SK-N-DZ (cell line): ENCODE measurements at regions not wholly inside any gene's neighbourhood (a gene's known extent, or its start where the extent isn't known, plus 50 kb on each side); places are given as distances from the start of the nearest gene placed in this dataset.

Experiments used
- DNase-seq: peaks from one replicate; pipeline ENCODE4 v3.0.0-alpha.2; 2015; ENCODE audit warnings: low spot score

DNA sequence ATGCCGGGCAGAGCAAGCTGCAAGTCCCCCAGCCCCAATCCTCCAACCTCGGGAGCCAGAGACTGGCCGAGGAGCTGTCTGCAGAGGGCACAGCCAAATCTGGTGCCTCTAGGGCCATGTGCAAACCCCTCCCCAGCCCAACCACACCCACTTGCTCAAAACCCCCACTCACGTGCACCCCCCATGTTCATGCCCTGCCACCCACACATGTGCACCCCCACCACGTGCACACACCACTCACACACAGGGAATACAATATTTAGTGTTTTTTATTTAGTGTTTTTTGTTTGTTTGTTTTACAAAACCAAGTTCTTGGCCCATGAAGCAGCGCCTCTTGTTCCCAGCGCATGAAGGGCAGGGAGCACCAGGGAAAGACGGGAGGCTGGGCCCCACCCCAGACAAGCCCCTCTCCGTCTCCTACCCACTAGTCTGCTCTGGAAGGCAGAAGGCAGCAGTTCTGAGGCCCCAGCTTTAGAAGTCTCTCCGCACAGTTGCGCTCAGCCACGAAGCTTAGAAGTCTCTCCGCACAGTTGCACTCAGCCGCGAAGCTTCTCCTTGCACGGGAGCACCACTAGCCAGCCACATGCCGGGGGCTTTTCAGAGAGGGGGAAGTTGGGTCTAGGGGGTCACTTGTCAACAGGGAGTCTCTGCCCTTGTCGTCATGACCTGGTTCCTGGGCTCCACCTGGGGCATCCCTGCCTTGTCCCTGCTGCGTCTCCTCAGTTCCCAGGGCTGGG lies 276.1 kb upstream of the HDAC4 start:
- DNase-seq: no peak

DNA sequence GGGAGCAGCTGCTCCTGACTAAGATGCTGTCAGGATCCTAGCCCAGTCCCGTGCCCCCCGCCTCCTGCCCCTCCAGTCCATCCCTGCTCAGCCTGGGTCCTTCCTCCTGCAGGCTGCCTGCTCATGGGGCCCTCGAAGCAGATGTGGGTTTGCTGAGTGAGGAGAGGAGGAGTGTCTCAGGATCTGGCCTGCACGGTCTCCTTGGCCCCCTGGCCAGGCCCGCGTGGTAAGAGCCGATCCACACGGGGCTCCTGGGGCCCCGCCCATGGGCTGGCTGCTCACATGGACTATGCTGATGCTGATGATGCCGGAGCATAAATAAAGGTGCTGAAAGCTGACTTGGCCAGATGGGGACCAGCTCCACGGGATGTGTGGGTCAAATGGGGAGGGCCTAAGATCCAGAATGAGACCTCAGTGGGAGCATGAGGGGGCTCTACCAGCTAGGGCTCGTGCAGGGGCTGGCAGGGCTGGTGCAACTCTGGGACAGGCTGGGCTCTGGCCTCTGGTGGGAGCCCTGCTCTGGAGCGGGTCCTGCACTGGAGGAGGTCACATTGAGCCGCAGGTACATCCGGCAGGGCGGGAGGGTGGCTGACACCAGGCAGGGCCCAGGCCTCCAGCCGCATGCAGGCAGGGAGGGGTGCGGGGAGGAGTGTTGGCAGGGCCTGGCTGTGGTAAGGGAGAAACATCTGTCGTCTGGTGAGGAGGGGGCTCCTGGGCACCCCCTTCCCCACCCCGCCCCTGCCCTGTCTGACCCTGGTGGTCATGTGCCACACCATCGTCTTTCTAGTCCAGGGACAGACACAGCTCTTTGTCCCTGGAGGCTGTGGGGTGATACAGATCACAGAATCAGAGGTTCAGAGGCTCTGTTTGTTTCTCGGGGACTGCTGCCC lies 275.3 kb upstream of the HDAC4 start:
- DNase-seq: no peak

DNA sequence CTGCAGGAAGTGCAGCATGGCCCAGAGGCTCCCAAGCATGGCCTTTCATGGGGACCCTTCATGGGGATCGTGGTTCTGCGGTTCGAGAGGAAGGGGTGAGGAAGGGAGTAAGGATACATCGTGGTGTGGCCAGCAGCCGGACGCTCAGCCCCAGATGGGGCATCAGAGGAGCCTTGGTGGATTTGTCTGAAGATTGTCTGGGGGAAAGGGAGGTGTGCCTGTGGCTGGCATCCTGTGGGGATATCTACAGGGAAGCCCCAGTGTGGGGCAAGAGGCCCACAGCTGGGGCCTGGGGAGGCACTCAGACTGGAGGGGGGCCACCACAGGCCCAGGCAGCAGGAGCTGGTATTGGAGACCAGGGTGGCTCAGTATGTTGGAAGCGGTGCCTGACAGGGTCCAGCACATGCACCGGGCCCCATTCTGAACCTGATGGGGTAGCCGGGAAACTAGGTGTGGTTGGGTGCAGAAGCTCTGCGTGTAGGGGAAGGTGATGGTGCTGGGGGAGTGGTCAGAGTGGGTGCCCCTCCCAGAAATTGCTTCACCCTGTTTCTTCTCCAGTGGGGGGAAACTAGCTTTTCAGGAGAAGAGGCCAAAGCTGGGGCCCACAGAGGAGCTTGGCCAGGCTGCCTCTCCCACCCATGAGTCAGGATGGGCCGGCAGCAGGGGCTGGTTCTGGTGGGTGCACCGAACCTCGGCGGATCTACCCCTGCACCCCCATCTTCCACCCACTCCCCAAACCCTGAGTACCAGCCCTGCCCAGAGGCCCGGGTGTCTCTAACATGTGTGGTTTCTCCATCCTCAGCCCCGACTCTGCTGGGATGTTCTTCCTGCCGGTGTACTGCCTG lies 274.4 kb upstream of the HDAC4 start:
- no peak for DNase-seq

DNA sequence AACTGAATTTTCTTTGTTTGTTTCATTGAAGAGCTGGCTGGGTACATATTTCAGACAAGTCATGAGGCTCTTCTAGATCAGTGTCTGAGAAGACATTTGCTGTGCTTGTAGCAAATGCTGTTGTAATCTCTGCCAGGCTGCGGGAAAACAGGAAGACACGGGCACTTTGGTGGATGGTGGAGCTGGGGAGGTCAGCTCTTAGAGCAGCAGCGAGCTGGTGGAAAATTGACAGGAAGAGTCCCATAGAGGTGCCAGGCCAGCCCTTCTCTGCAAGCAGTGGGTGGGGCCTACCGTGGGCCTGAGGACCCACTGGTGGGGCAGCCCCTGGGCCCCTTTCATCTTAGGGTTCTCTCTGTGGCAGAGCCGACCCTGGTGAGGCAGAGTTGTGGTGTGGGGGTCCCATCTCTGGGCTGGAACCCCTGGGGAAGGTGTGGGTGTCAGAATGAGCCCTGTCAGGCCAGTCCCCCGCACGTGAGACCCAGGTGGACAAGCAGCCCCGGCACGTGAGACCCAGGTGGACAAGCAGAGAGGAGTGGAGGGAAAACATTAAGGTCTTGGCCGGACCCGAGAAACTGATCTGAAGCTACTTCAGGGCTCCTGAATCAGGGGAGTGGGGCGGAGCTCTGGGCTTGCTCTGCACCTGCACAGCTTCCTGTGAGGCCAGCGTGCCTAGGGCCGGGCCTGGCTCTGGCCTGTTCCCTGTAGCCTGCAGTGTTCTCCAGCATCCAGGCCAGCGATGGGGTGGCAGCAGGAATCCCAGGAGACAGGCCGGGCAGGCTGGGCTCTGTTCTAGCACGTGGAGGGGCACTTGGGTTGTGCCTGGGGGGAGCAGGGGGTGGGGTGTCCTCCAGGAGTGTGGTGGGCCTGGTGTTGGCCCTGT lies 273.5 kb upstream of the HDAC4 start:
- DNase-seq: no peak

DNA sequence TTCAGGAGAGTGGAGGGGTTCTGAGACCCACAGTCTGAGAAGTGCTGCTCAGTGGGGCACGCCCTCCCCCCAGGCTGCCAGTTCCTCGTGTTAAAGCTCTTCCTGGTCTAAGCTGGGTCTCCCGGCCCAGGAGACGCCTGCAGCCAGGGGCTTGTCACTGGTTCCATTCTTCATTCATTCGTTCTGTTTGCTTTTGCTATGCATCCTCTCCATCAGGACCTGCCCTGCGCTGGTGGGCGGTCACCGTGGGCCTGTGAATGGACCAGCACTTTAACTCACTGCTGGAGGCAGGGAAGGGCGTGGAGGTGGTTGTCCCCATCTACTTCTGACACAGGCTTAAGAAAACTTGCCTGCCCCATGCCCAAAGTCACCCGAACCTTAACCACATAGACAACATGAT lies 272.8 kb upstream of the HDAC4 start:
- DNase-seq: no peak

DNA sequence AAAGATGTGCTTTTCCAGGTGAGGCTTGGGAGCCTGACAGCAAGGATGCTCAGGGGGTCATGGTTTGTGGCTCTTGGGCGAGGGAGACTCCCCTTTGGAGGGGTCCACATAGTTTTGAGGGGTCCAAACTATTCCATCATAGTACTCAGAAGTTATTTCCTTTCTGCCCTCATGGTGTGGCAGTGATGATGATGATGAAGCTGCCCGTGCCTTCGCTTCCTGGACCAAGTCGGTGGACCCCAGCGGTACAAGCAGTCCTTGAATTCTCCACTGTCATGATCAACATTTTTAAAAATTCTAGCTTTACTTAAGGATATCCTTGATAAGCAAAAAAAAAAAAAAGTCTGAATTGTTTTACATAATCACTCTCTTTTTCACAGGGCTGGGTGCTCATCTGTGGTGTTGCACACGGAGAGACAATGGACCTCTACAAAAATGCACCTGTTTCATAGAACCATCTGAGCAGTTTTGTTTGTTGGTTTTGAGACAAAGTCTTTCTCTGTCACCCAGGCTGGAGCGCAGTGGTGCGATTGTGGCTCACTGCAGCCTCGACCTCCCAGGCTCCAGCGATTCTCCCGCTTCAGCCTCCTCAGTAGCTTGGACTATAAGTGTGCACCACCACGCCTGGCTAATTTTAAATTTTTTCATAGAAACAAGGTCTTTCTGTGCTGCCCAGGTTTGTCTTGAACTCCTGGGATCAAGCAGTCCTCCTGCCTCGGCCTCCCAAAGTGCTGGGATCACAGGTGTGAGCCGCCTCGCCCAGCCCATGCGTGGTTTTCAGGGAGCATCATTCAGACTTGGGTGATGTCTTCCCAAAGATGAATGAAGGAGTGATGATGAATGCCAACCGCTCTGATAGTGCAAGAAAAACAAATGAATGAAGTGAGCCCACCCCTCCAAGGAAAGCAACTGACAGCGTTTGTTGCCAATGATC lies 271.4 kb upstream of the HDAC4 start:
- no peak for DNase-seq

DNA sequence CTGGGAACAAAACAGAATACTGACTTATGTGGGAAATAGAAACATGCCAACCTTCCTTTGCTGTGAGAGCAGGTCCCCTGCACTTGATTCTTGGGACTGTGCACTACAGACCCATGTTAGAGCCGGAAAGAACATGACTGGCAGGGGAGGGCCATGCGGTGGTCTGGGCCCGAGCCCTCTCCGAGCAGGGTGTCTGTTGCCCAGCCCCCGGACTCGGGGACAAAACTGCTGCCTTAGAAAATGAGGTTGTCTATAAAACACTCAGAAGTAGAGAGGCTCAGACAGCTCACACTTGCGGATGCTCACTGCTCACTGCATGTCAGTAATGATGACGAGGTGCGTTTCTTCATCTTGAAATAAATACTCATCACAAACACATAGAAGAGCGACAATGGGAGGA lies 270.7 kb upstream of the HDAC4 start:
- no peak for DNase-seq

DNA sequence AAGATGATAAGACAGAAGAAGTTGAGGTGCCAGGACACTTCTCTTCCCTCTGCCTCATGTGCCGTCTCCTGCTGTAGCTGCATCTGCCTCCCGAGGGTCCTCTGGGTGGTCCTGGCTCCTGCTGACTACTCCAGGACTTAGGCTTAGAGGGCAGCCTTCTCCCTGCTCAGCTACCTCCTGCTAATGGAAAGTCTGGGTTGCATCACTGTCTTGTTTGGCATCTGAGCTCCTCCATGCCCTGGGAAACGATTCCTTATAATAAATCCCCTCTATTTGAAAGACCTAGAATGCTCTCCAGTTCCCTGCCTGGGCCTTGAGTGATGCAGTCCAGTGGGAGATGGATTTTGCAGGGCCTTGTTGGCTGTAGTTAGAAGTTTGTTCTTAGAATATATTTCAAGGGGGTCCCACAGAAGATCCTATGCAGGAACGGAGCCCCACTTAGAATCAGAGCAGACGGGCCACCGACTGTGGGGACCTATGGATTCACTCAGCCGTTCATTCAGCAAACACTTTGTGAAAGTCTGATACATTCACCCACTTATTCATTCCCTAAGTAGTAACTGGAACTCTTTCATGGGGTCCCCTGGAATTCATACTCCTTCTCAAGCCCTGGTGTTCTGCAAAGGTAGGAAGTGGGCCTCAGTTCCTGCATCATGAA lies 269.8 kb upstream of the HDAC4 start:
- DNase-seq: no peak

DNA sequence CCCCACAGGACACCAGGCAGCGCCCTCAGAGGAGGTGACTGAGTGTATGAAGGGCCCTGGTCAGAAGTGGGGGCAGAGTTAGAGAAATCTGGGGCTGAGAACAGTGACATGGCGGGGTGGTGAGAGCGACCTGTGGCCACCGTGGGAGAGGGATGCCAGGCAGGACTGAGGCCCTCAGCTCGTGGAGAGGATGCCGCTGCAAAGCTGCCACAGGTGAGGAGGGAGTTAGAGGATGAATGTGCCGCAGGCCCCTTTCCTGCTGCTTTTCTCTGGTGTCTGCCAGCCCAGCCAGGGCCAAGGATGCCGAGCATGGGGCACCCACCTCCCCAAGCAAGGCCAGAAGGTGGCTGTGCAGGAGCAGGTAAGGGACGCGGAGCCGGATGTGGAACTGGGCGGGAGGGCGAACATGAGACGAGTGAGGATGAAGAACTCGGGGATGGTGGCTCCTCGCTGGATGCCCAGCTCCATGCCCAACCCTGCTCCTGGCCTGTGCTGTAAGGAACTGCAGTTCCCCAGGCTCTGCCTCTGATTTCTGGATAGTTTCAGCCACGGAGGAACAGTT lies 269.2 kb upstream of the HDAC4 start:
- DNase-seq: no peak

DNA sequence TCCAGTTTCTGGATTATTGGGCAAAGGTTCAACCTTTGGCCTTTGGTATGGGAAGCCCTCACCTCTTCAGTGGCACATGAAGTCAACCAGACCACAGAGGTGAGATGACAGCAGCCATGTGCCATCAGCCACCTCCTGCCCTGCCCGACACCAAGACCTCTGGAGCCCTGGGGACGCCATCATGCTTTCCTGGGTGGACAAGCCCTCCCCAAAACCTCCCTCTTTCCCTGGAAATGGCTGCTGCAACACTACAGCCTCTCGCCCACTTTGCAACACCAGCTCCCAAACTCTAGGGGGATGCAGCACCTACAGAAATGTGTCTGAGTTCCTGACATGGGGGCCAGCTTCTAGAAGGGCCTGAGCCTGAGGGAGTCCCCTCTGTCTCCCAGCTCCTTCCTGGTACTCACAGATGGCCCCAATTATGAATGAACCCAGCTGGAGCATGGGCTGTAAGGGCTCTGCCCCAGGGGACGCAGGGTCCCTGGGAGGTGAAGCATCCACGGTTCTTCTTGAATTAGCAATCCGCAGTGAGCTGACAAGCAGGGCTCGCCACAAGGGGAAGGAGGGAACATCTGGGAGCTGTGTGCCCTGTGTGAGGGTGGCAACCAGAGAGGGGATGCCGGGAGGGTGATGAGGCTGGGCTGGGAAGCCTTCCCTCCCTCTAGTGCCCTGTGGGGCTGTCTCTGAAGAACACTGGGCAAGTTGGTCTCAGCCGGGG lies 268.5 kb upstream of the HDAC4 start:
- DNase-seq: no peak

DNA sequence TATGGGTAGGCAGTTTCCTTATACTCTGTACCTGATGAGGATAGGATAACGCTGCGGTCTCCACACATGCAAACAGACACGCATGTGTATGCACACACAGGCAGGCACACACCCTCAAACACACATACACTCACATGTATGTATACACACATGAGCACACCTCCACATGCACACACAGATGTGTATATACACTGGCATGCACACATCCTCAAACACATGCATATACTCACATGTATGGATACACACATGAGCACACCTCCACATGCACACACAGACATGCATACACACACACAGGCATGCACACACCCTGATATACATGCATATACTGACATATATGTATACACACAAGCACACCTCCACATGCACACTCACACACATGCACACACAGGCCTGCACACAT lies 267.8 kb upstream of the HDAC4 start:
- DNase-seq: no peak

DNA sequence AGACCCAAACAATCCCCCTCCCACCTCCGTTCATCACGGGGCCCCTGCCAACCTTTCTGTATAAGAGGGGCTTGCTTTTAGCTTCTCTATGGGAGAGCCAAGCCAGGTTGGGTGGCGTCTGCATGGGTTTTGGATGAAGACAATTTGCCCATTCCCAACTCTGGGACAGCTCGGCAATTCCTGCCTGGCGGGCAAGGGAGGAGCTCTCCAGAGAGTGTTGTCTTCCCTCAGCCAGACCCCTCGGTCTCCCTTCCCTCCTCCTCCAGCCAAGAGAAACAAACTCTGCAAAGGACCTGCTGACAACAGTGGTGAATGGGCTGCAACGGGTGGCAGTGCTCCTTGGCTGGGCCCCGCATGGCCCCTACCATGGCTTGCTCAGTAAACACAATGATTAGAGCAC lies 267.2 kb upstream of the HDAC4 start:
- no peak for DNase-seq

DNA sequence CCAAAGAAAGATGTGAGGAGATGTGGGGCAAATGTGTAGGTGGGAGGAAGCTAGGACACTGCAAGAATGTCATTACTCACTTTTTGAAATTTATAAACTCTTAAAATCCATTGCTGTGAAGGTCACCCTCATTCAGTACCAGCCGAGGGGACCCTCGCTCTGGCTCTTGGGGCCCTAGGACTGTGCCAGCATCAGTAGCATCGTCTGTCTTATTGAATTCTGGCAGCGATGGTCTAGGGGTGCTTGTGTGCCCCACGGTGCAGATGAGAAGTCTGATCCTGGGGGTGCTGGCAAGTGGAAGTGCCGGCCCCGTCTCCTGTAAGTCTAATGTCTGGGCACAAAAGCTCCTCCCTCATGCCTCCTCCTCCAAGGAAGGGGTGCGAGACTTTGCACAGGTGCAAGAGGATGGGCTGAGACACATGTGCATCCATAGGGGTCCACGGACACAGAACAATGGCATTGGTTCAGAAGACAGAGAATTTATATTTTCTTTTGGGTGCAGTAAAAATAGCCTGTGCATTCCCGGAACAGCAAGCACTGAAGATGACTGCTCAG lies 266.7 kb upstream of the HDAC4 start:
- DNase-seq: no peak

DNA sequence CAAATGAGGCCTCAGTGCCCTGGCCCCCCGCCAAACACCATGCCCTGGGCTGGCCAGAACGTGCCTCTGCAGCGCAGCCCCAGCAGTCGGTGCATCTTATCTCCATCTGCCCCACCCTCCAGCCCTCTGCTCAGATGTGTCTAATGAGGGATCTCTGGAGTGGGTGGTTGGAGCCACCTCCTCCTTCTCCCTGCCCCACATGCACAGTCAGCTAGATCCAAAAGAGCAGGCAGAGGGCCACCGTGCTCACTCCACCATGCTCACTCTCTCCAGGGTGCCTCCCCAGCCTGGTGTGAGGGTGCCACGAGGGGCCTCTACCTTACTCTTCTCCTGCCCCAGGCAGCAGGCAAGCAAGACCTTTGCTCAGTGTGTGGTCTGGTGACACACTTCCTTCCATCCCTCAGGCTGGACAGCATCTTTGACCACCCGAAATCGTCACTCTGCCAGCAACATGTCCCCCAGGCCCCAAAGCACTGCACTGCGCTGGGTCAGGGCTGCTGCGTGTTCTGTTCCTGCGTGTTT lies 266.1 kb upstream of the HDAC4 start:
- DNase-seq: no peak

DNA sequence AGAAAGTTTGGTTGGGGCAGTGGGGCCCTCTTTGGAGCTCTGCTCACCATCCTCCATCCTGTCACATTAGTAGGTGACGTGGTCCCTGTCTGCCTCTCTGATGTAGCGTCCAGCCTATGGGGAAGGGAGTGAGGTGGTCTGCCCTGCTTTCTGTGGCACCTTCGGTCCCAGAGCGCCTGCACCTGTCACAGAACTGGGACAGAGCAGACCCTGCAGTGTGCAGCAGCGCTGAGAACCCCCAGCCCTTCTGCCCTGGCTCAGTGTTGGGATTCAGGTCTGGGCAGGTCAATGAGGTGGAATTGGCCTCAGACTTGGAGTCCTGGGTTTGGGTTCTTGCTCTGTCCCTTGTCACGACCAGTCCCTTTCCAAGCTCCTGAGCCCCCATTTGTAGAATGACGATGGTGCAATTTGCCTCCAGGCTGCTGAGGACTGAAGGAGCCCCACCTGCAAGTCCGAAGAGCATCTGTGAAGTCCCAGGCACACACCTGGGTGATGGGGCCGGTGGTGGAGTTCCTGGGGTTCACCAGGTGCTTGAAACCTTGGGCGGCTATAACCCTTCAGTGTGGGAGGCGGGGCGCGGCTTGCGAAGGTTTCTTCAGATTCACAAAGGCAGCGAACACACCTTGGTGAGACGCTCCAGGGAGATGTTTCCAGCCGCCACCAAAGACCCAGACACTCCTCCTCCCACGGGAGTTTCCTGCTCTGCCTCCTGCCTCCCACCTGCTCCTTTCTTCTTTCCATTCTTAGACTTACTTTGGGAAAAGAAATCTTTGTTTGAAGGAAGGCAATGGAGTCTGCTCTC lies 265.4 kb upstream of the HDAC4 start:
- DNase-seq: no peak

DNA sequence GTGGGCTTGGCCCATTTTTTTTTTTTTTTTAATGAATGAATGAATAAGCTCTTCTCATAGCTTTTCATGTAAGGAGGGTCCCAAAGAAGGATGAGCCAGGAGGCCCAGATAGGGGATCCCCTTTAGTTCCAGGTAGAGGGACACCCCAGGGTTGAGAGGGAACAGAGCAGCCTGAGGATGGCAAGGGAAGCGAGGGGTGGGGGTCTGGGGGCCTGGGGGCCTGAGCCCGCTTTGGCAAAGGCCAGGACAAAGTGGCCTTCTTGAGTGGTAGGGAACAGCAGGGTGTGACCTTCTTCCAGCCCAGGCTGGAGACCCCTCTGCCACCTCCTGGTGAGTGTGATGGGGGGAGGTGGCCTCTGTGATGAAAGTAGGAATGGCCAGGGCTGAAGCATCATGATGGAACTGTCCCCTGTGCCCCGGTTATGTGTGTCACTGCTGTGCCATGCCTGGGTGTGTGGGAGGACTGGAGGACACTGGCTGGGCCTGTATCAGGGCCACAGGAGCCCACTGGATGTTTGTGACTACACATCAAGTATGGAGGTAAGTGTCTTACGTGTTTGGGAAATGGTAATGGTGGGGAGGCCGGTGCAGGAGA lies 263.5 kb upstream of the HDAC4 start:
- no peak for DNase-seq
